ENCODE measurements at regions not wholly inside any gene's neighbourhood (a gene's known extent, or its start where the extent isn't known, plus 50 kb on each side); places are given as distances from the start of the nearest gene placed in this dataset.

DNA sequence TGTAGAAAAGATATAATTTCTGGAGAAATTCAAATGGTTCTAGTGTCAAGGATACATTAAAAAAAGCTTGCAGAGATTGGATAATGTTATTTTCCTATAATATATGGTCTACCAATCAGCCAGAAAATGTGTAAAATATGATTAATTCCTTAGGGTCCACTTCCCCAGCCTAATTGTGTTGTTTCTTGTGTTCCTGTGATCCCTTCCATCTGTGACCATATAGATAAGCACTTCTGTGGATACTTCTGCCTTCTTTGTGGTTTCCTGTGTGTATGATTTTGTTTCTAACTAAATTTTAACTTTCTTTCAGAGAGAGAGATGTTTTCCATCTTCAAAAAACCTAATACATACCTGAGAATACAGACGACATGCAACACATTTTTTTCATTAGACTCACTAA lies 367.1 kb upstream of the PIK3C3 start:
- WGBS, 2 experiments (ENCODE audit: extremely low coverage in 1 of 2, insufficient coverage in 1 of 2, insufficient read length in 1 of 2, insufficient replicate concordance in 2 of 2, low coverage in 1 of 2, low lambda C conversion rate in 2 of 2, missing lambda C conversion rate in 1 of 2): 89% methylated on average over 1 of the region's 1 CpG; no CpG with 5 or more reads in 1 of the 2 experiments

More for the DNA sequence above, 367.1 kb upstream of the PIK3C3 start:
- Histone ChIP-seq H2BK5ac (ENCODE audit: low read depth, low read length) (no peak overlapping the region), H2BK20ac (ENCODE audit: low read length) (no peak overlapping the region), H3K4me2 (ENCODE audit: insufficient read depth in 1 of 2, low read depth in 2 of 2, low read length in 2 of 2) (no peak overlapping the region), H3K27ac (ENCODE audit: low read depth, low read length) (no peak overlapping the region), H4K20me1 (replicated peaks in 1 of 2; ENCODE audit: control insufficient read depth in 1 of 2, insufficient read depth in 2 of 2, low read length in 2 of 2) (peaks cover 0 to 2% of the 10 kb centered on the region in 2 experiments), H3K4me1 (replicated peaks in 1 of 4; ENCODE audit: control insufficient read depth in 3 of 4, insufficient read depth in 4 of 4, low read length in 3 of 4) (peaks cover 0 to 2% (median 0%) of the 10 kb centered on the region in 4 experiments; a peak in 1 of 7 replicates), H4K5ac (ENCODE audit: insufficient read length, low read depth, low read length) (no peak overlapping the region), H3K23ac (ENCODE audit: insufficient read length) (no peak overlapping the region), H4K8ac (ENCODE audit: extremely low read depth, insufficient read depth, low read length) (no peak overlapping the region), H3K36me3 (ENCODE audit: control insufficient read depth in 2 of 4, insufficient read depth in 4 of 4, low read length in 3 of 4) (no peaks in the 10 kb centered on the region; a peak in 1 of 8 replicates), H2BK120ac (replicated peaks; ENCODE audit: low read depth, low read length) (no peak overlapping the region), H3K79me1 (ENCODE audit: low read depth, low read length) (no peaks in the 10 kb centered on the region), H3K4ac (replicated peaks; ENCODE audit: insufficient read length, low read depth, low read length) (no peak overlapping the region), H2AFZ (ENCODE audit: low read length) (no peak overlapping the region), H2BK15ac (ENCODE audit: low read length) (no peak overlapping the region), H3K23me2 (ENCODE audit: low read depth, low read length) (no peaks in the 10 kb centered on the region), H2AK5ac (ENCODE audit: low read depth, low read length) (no peak overlapping the region), H3K14ac (ENCODE audit: insufficient read length) (no peak overlapping the region), H3K9me3 (ENCODE audit: insufficient read depth in 2 of 2, low read depth in 1 of 2, low read length in 1 of 2) (no peaks in the 10 kb centered on the region), H3K79me2 (ENCODE audit: control insufficient read depth in 1 of 2, insufficient read depth in 2 of 2, low read length in 2 of 2) (no peaks in the 10 kb centered on the region), H3K18ac (ENCODE audit: extremely low read depth, low read length) (no peak overlapping the region), H4K91ac (replicated peaks; ENCODE audit: insufficient read length, low read length) (no peak overlapping the region), H2BK12ac (ENCODE audit: low read depth, low read length) (no peak overlapping the region), H3K56ac (replicated peaks; ENCODE audit: insufficient read length, low read depth, low read length) (no peak overlapping the region), H3K9ac (replicated peaks in 1 of 4; ENCODE audit: extremely low read depth in 1 of 4, low read depth in 3 of 4, low read length in 3 of 4) (no peak overlapping the region), H3K27me3 (replicated peaks in 1 of 4; ENCODE audit: control insufficient read depth in 3 of 4, extremely low read depth in 1 of 4, insufficient read depth in 3 of 4, low read length in 3 of 4) (no peaks in the 10 kb centered on the region; a peak in 1 of 7 replicates), H3K4me3 (ENCODE audit: extremely low read depth in 1 of 4, insufficient read depth in 2 of 4, low read depth in 3 of 4, low read length in 4 of 4) (no peak overlapping the region)
- DNase-seq (ENCODE audit: low read depth in 1 of 2, low spot score in 2 of 2) (no peak), FAIRE-seq (no peak)
- POLR2A ChIA-PET (ENCODE audit: partially characterized antibody): no interaction called here
- CTCF ChIA-PET (ENCODE audit: partially characterized antibody): interaction anchor here (2.1 kb wide), 1 partner anchor 8 kb away, joined by 4 read pairs; no protein-coding TSS in a partner anchor
- TF ChIP-seq POLR2AphosphoS5 (IDR thresholded peaks at IDR 0.05; ENCODE audit: low read depth, low read length): no peak
- no peak for TF ChIP-seq SP1 (IDR thresholded peaks at IDR 0.05; ENCODE audit: low read depth, low read length)
- no peak for TF ChIP-seq ZNF274 (IDR thresholded peaks at IDR 0.05; ENCODE audit: borderline replicate concordance, extremely low read depth, low read length)

Measured in H1 (cell line).